ENCODE measurements at regions not wholly inside any gene's neighbourhood (a gene's known extent, or its start where the extent isn't known, plus 50 kb on each side); places are given as distances from the start of the nearest gene placed in this dataset.

DNA sequence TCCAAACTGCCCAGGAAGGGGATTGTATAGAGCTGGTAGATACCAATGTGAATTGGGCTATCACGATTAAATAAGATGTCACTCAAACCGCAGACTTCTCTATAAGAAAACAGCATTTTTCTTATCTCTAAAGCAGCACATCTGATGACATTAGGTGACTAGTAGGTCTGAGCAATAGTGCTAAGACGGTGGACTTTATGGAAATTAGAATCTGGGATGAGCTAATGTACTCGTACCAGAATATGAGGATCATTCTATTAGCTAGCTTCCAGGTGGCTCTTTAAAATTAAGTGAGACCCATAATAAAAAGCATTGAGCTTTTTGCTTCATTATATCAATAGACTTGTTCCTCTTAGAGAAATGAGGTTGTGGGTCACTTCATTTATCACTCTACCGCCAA lies 130.0 kb upstream of the MC4R start:
- H3K4me3 ChIP-seq (ENCODE audit: low read length): no peak overlapping the region
- H3K36me3 ChIP-seq (ENCODE audit: control insufficient read depth, insufficient read depth, low read length, severe bottlenecking): no peaks in the 10 kb centered on the region
- DNase-seq (ENCODE audit: low read depth): no peak
- H3K9ac ChIP-seq (ENCODE audit: low read length): no peak overlapping the region
- no peaks in the 10 kb centered on the region for H3K9me3 ChIP-seq (ENCODE audit: control insufficient read depth, low read length)
- H3K27me3 ChIP-seq (replicated peaks; ENCODE audit: control insufficient read depth, insufficient read depth, low read length): no peaks in the 10 kb centered on the region
- no peaks in the 10 kb centered on the region for H3K4me1 ChIP-seq (ENCODE audit: control insufficient read depth, insufficient read depth, low read length)

DNA sequence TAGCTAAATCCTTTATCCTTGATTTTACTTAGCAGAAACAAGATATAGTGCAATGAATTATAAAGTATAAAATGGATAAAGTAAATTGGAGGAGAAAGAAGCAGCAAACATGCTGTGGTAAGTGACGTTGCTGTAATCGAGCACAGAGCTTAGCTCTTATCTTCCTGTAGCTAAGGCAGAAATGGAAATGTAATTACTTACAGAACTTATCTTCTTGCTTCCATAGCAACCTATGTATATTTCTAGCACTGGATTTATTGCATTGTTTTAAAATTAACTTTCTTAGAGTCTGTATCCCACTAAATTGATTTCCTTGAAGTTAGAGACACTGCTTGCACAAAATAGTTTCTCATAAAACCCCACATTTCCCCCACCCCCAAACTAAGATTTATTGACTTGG lies 130.6 kb upstream of the MC4R start:
- no peak overlapping the region for H3K4me3 ChIP-seq (ENCODE audit: low read length)
- H3K27me3 ChIP-seq (replicated peaks; ENCODE audit: control insufficient read depth, insufficient read depth, low read length): no peaks in the 10 kb centered on the region
- no peak for DNase-seq (ENCODE audit: low read depth)
- H3K9me3 ChIP-seq (ENCODE audit: control insufficient read depth, low read length): no peaks in the 10 kb centered on the region
- H3K36me3 ChIP-seq (ENCODE audit: control insufficient read depth, insufficient read depth, low read length, severe bottlenecking): no peaks in the 10 kb centered on the region
- no peak overlapping the region for H3K9ac ChIP-seq (ENCODE audit: low read length)
- no peaks in the 10 kb centered on the region for H3K4me1 ChIP-seq (ENCODE audit: control insufficient read depth, insufficient read depth, low read length)

DNA sequence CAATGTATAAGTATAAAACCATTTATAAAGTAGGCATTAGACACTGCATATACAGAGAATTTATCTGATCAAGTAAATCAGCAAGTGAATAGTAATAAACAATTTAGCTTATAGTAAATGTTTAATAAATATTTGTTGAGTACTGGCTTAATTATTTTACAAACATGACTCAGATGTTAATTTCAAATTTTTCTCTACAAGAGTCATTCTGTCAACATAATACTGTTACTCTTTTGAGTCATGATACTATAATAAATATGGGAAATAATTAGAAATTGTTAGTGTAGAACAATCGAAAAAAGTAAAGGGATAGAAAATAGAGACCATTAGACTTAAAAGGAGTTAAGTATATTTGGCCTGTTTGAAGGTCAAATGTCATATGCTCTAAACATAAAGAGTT lies 133.6 kb upstream of the MC4R start:
- Histone ChIP-seq H3K36me3 (ENCODE audit: control insufficient read depth, insufficient read depth, low read length, severe bottlenecking) (no peaks in the 10 kb centered on the region), H3K4me3 (ENCODE audit: low read length) (no peak overlapping the region), H3K9me3 (ENCODE audit: control insufficient read depth, low read length) (no peaks in the 10 kb centered on the region), H3K4me1 (ENCODE audit: control insufficient read depth, insufficient read depth, low read length) (no peaks in the 10 kb centered on the region), H3K9ac (ENCODE audit: low read length) (no peak overlapping the region), H3K27me3 (replicated peaks; ENCODE audit: control insufficient read depth, insufficient read depth, low read length) (no peaks in the 10 kb centered on the region)
- DNase-seq (ENCODE audit: low read depth): no peak

DNA sequence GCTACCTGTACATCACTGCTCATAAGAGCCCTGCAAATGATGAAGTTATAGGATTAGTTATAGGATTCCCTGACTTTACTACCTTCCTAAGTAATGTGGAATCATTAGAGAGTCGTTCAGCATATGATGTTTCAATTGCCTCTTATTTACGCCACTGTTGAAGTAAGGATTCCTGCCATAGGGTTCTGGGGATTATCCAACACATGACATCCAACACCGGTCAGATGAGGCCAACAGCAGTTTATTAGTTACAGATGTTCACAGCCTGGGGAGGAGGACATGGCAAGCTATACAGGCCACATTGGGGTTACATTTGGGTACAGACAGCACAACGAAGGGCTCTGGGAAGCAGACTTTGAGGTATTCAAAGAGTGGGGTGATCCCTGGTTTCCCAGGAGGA lies 134.1 kb upstream of the MC4R start:
- peak; percentile 62 for DNase-seq (ENCODE audit: low read depth)
- H3K9ac ChIP-seq (ENCODE audit: low read length): no peak overlapping the region
- no peaks in the 10 kb centered on the region for H3K27me3 ChIP-seq (replicated peaks; ENCODE audit: control insufficient read depth, insufficient read depth, low read length)
- H3K4me3 ChIP-seq (ENCODE audit: low read length): no peak overlapping the region
- H3K4me1 ChIP-seq (ENCODE audit: control insufficient read depth, insufficient read depth, low read length): no peaks in the 10 kb centered on the region
- H3K9me3 ChIP-seq (ENCODE audit: control insufficient read depth, low read length): no peaks in the 10 kb centered on the region
- no peaks in the 10 kb centered on the region for H3K36me3 ChIP-seq (ENCODE audit: control insufficient read depth, insufficient read depth, low read length, severe bottlenecking)

DNA sequence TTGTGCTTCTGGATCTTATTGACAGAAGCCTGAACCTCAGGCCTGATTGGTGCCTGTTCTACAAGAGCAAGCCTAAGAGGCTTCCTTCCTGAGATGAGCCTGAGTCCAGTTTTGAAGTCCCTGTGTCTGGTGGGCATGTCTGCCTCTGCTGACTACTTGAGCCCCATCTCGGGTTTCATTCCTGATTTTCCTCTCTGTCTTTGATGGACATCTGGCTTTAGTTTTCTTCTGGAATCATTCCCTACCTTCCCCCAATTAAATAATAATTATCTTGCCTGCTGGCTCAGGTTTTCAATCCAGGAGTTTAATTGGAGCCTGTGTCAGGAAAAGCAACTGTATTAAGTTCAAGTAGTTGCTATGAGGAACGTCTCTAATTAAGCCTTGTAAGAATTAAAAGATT lies 135.5 kb upstream of the MC4R start:
- H3K4me1 ChIP-seq (ENCODE audit: control insufficient read depth, insufficient read depth, low read length): no peaks in the 10 kb centered on the region
- H3K9ac ChIP-seq (ENCODE audit: low read length): no peak overlapping the region
- H3K9me3 ChIP-seq (ENCODE audit: control insufficient read depth, low read length): no peaks in the 10 kb centered on the region
- no peaks in the 10 kb centered on the region for H3K36me3 ChIP-seq (ENCODE audit: control insufficient read depth, insufficient read depth, low read length, severe bottlenecking)
- H3K4me3 ChIP-seq (ENCODE audit: low read length): no peak overlapping the region
- peak; percentile 31 for DNase-seq (ENCODE audit: low read depth)
- H3K27me3 ChIP-seq (replicated peaks; ENCODE audit: control insufficient read depth, insufficient read depth, low read length): no peaks in the 10 kb centered on the region

DNA sequence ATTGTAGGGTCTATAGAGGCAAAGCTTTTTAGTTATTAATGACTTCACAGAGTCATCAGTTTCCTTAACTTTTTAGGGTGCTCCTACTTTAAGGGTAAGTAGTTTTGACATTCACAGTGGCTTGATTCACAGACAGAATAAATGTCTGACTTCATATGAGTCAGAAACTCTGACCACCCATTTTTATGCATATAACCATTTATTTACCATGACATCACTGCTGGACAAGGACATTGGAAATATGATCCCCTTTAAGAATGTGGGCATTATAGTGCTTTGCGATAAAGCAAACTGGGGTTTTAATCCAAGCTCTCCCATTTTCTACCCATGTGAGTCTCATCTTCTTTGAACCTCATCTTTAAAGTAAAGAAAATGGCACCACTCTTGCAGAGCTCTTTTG lies 162.0 kb upstream of the MC4R start:
- no peak overlapping the region for H3K9ac ChIP-seq (ENCODE audit: low read length)
- peak; percentile 61 for DNase-seq (ENCODE audit: low read depth)
- H3K36me3 ChIP-seq (ENCODE audit: control insufficient read depth, insufficient read depth, low read length, severe bottlenecking): no peaks in the 10 kb centered on the region
- H3K4me3 ChIP-seq (ENCODE audit: low read length): no peak overlapping the region
- H3K9me3 ChIP-seq (ENCODE audit: control insufficient read depth, low read length): no peaks in the 10 kb centered on the region
- peaks cover 9% of the 10 kb centered on the region for H3K4me1 ChIP-seq (ENCODE audit: control insufficient read depth, insufficient read depth, low read length)
- H3K27me3 ChIP-seq (replicated peaks; ENCODE audit: control insufficient read depth, insufficient read depth, low read length): no peaks in the 10 kb centered on the region

DNA sequence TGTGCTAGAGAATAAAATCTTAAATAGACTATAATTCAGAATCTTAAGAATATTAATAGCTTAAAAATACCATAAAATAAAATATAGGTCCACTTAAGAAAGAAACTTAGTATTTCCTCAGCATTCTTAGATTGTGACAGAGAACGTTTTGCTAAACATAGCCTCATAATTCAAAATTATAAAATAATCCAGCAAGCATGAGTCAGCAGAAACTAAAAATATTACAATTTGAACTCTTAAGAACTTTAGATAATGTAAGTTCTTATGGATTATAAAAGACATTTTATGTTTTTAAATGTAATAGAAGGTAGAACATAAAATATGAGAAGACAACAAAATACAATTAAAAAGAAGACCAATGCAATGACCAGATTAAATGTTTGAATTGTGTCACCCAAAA lies 164.5 kb upstream of the MC4R start:
- Histone ChIP-seq H3K27me3 (replicated peaks; ENCODE audit: control insufficient read depth, insufficient read depth, low read length) (no peaks in the 10 kb centered on the region), H3K9ac (ENCODE audit: low read length) (no peak overlapping the region), H3K4me1 (ENCODE audit: control insufficient read depth, insufficient read depth, low read length) (peaks cover 9% of the 10 kb centered on the region), H3K4me3 (ENCODE audit: low read length) (no peak overlapping the region), H3K36me3 (ENCODE audit: control insufficient read depth, insufficient read depth, low read length, severe bottlenecking) (no peaks in the 10 kb centered on the region), H3K9me3 (ENCODE audit: control insufficient read depth, low read length) (no peaks in the 10 kb centered on the region)
- no peak for DNase-seq (ENCODE audit: low read depth)

DNA sequence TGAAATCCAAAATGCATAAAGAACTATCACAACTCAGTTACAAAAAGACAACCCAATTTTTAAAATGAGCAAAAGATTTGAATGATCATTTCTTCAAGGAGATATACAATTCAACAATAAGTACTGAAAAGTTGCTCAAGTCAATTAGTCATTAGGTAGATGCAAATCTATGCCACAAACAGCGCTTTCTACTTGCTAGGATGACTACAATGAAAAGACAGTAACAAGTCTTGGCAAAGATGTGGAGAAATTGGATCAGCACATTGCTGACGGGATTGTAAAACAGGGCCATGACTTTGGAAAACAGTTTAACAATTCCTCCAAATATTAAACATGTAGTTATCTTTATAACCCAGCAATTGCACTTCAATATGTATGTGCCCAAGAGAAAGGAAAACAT lies 166.3 kb upstream of the MC4R start:
- DNase-seq (ENCODE audit: low read depth): no peak
- H3K27me3 ChIP-seq (replicated peaks; ENCODE audit: control insufficient read depth, insufficient read depth, low read length): no peaks in the 10 kb centered on the region
- no peak overlapping the region for H3K4me3 ChIP-seq (ENCODE audit: low read length)
- H3K4me1 ChIP-seq (ENCODE audit: control insufficient read depth, insufficient read depth, low read length): peaks cover 9% of the 10 kb centered on the region
- H3K36me3 ChIP-seq (ENCODE audit: control insufficient read depth, insufficient read depth, low read length, severe bottlenecking): no peaks in the 10 kb centered on the region
- H3K9ac ChIP-seq (ENCODE audit: low read length): no peak overlapping the region
- H3K9me3 ChIP-seq (ENCODE audit: control insufficient read depth, low read length): no peaks in the 10 kb centered on the region

DNA sequence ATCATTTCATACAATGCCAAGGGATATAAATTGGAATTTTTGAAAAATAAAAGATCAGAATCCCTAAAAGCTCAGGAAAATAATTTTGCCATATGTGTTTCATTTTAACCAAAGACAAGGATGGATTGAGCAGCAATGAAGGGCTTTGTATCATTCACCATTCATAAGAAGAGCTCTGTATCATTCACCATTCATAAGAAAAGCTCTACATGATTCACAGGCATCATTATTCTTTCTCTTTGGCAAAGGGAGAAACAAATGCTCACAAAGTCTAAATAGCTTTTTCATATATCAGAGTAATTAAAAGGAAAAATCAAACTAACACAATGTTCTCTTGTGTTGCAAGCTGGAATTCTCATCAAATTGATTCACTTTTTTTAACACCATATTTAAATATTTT lies 169.1 kb upstream of the MC4R start:
- peaks cover 7% of the 10 kb centered on the region for H3K4me1 ChIP-seq (ENCODE audit: control insufficient read depth, insufficient read depth, low read length)
- H3K9ac ChIP-seq (ENCODE audit: low read length): no peak overlapping the region
- no peak for DNase-seq (ENCODE audit: low read depth)
- no peaks in the 10 kb centered on the region for H3K27me3 ChIP-seq (replicated peaks; ENCODE audit: control insufficient read depth, insufficient read depth, low read length)
- H3K36me3 ChIP-seq (ENCODE audit: control insufficient read depth, insufficient read depth, low read length, severe bottlenecking): no peaks in the 10 kb centered on the region
- no peak overlapping the region for H3K4me3 ChIP-seq (ENCODE audit: low read length)
- H3K9me3 ChIP-seq (ENCODE audit: control insufficient read depth, low read length): no peaks in the 10 kb centered on the region

DNA sequence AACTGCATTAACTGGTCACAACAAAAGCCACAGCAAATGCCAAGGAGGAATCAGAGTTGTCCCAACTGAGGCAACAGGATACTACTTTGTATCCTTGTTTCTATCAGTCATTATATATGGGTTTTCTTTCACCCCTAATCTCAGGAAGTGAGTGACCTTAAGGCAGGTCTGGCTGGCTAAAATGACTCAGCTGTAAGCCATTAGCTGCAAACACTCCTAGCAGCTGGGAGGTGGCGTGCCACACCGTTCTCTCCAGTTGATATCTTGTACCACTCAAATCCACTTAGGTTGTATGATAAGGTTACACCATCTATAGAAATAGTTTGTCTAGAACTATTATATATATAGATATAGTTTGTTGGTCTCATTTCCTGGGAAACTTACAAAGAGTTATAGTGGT lies 171.1 kb upstream of the MC4R start:
- H3K4me3 ChIP-seq (ENCODE audit: low read length): no peak overlapping the region
- no peaks in the 10 kb centered on the region for H3K36me3 ChIP-seq (ENCODE audit: control insufficient read depth, insufficient read depth, low read length, severe bottlenecking)
- no peak overlapping the region for H3K9ac ChIP-seq (ENCODE audit: low read length)
- no peaks in the 10 kb centered on the region for H3K9me3 ChIP-seq (ENCODE audit: control insufficient read depth, low read length)
- DNase-seq (ENCODE audit: low read depth): no peak
- H3K27me3 ChIP-seq (replicated peaks; ENCODE audit: control insufficient read depth, insufficient read depth, low read length): no peaks in the 10 kb centered on the region
- H3K4me1 ChIP-seq (ENCODE audit: control insufficient read depth, insufficient read depth, low read length): no peaks in the 10 kb centered on the region

DNA sequence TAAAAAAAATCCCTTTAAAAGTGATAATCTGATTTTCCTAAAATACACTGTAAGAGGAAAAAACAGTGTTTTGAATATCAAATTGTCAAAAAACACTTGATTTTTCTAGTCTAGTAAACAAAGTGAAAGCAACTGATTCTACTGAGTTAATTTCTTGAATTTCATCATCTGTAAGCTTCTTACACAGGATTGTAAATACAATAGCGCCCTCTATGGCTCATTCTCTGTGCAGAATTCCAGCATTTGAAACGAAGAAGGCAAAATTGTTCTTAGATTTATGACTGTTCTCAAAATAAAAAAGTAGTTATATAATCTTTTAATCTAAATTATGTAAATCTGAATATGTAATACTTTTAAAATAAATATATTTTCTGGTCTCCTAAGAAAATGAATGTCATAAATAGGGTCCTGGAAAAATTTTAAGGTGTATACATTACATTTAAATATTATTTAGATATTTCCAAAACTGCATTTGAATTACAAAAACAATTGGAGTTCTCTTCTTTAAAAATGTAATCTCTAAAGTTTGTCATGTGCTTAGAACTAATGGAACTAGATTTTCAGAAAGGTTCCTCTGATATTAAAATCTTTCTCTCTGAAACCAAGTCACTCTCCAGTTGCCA lies 176.9 kb upstream of the MC4R start:
- Histone ChIP-seq H3K9me3 (ENCODE audit: control insufficient read depth, low read length) (no peaks in the 10 kb centered on the region), H3K36me3 (ENCODE audit: control insufficient read depth, insufficient read depth, low read length, severe bottlenecking) (no peaks in the 10 kb centered on the region), H3K9ac (ENCODE audit: low read length) (peak overlapping the region; percentile 54), H3K4me3 (ENCODE audit: low read length) (no peak overlapping the region), H3K27me3 (replicated peaks; ENCODE audit: control insufficient read depth, insufficient read depth, low read length) (no peaks in the 10 kb centered on the region), H3K4me1 (ENCODE audit: control insufficient read depth, insufficient read depth, low read length) (no peaks in the 10 kb centered on the region)
- peak; percentile 97 for DNase-seq (ENCODE audit: low read depth)

DNA sequence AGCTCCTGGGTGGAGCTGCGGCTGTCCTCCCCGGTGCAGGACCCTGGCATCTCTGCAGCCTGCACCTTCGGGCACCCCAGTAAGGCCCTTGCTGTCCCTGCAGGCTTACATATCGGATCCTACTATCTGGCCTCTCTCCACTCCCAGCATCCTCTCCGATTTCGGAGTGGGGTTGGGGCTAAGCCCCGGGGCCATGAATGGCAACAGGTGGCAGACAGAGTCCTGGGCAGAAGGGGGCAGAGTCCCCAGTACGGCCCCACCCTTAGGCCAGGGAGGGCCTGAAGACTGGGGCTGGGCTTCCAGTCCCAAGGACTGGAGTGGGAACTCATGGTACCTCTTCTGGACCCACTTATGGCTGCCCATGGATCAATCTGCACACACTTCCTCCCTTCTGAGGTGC lies 180.4 kb upstream of the MC4R start:
- H3K36me3 ChIP-seq (ENCODE audit: control insufficient read depth, insufficient read depth, low read length, severe bottlenecking): no peaks in the 10 kb centered on the region
- no peaks in the 10 kb centered on the region for H3K9me3 ChIP-seq (ENCODE audit: control insufficient read depth, low read length)
- DNase-seq (ENCODE audit: low read depth): no peak
- no peaks in the 10 kb centered on the region for H3K27me3 ChIP-seq (replicated peaks; ENCODE audit: control insufficient read depth, insufficient read depth, low read length)
- no peak overlapping the region for H3K4me3 ChIP-seq (ENCODE audit: low read length)
- H3K9ac ChIP-seq (ENCODE audit: low read length): no peak overlapping the region
- no peaks in the 10 kb centered on the region for H3K4me1 ChIP-seq (ENCODE audit: control insufficient read depth, insufficient read depth, low read length)

Data from adipocyte (in vitro differentiated cells).